Activated CD8-positive, alpha-beta memory T cell treated with anti-CD3 and anti-CD28 coated beads, Interleukin-2, amount 10 ng/mL, durations not matched to agents 7 days and 5 days (primary cell): ENCODE measurements at regions not wholly inside any gene's neighbourhood (a gene's known extent, or its start where the extent isn't known, plus 50 kb on each side); places are given as distances from the start of the nearest gene placed in this dataset.
"Not testable (repeated sequence)": the region's sequence is repeated elsewhere in the genome, so short reads cannot be mapped to it uniquely, and the experiment has no call there.

Source experiments
- ATAC-seq: fragments of 150-1000 bp; cut with Tn5 transposase; one replicate; pipeline ENCODE4 v1.10.0; 2021; ENCODE audit warnings: moderate library complexity
- CTCF ChIA-PET: fragments of 350-600 bp; sonication (Branson Sonifier 250); formaldehyde crosslinking; loops from one replicate; lab custom pipeline; 2021; ENCODE audit warnings: antibody characterized with exemption; lab: Charles Lee
- DNase-seq: peaks from one replicate; pipeline ENCODE4 v3.0.0-alpha.2; 2020
- H3K27ac Mint-ChIP-seq: one replicate; pipeline ENCODE4 v1.8.0; 2021; ENCODE audit warnings: mild to moderate bottlenecking, mixed read lengths
- H3K27me3 Mint-ChIP-seq: one replicate; pipeline ENCODE4 v1.8.0; 2021; ENCODE audit warnings: mixed read lengths
- H3K36me3 Mint-ChIP-seq: one replicate; pipeline ENCODE4 v1.8.0; 2021; ENCODE audit warnings: mild to moderate bottlenecking, mixed read lengths
- H3K4me1 Mint-ChIP-seq: one replicate; pipeline ENCODE4 v1.8.0; 2021; ENCODE audit warnings: mixed read lengths
- H3K4me3 Mint-ChIP-seq: one replicate; pipeline ENCODE4 v1.8.0; 2021; ENCODE audit warnings: mild to moderate bottlenecking, moderate library complexity, mixed read lengths
- H3K9me3 Mint-ChIP-seq: one replicate; pipeline ENCODE4 v1.8.0; 2022; ENCODE audit warnings: low read depth, mixed read lengths

- CTCF ChIA-PET, result interaction anchor here (0.6 kb wide), 1 partner anchor 15 kb away, joined by 3 read pairs; no protein-coding TSS in a partner anchor
- ATAC-seq, result no peak
Observed at GRCh38 chr10:25745976-25746375, 188.1 kb upstream of the MYO3A start.

GRCh38 chr10:25747084-25747483 is 186.9 kb upstream of the MYO3A start:
- H3K27me3 Mint-ChIP-seq, result no peaks in the 10 kb centered on the region

More at GRCh38 chr10:25745976-25746375, 188.1 kb upstream of the MYO3A start:
- no peaks in the 10 kb centered on the region for H3K27me3 Mint-ChIP-seq
- H3K9me3 Mint-ChIP-seq, result no peaks in the 10 kb centered on the region
- no peak for DNase-seq
- no peak overlapping the region for H3K4me3 Mint-ChIP-seq
- no peak overlapping the region for H3K27ac Mint-ChIP-seq
- no peaks in the 10 kb centered on the region for H3K4me1 Mint-ChIP-seq
- H3K36me3 Mint-ChIP-seq, result no peaks in the 10 kb centered on the region

GRCh38 chr10:25748509-25748908 is 185.5 kb upstream of the MYO3A start:
- CTCF ChIA-PET, result no interaction called here
- Mint-ChIP-seq H3K4me1 (no peaks in the 10 kb centered on the region), H3K27me3 (no peaks in the 10 kb centered on the region), H3K9me3 (no peaks in the 10 kb centered on the region), H3K36me3 (no peaks in the 10 kb centered on the region), H3K4me3 (no peak overlapping the region), H3K27ac (no peak overlapping the region)
- no peak for ATAC-seq
- DNase-seq, result no peak

More at GRCh38 chr10:25747084-25747483, 186.9 kb upstream of the MYO3A start:
- Mint-ChIP-seq H3K4me3 (no peak overlapping the region), H3K36me3 (no peaks in the 10 kb centered on the region), H3K27ac (no peak overlapping the region), H3K9me3 (no peaks in the 10 kb centered on the region), H3K4me1 (no peaks in the 10 kb centered on the region)
- ATAC-seq (no peak), DNase-seq (no peak)
- CTCF ChIA-PET, result no interaction called here

- Mint-ChIP-seq H3K9me3 (peaks cover 2% of the 10 kb centered on the region), H3K36me3 (no peaks in the 10 kb centered on the region), H3K4me3 (no peak overlapping the region), H3K27ac (no peak overlapping the region), H3K27me3 (no peaks in the 10 kb centered on the region), H3K4me1 (no peaks in the 10 kb centered on the region)
- ATAC-seq (no peak), DNase-seq (no peak)
- CTCF ChIA-PET, result no interaction called here
Observed at GRCh38 chr10:25753776-25754175, 180.3 kb upstream of the MYO3A start.

- DNase-seq, H3K4me1 Mint-ChIP-seq, H3K9me3 Mint-ChIP-seq, H3K27me3 Mint-ChIP-seq, H3K4me3 Mint-ChIP-seq, CTCF ChIA-PET, ATAC-seq, H3K27ac Mint-ChIP-seq, H3K36me3 Mint-ChIP-seq: not testable (repeated sequence)
Observed at GRCh38 chr10:25755874-25756273, 178.2 kb upstream of the MYO3A start.

GRCh38 chr10:25756784-25757183 is 177.2 kb upstream of the MYO3A start:
- no peaks in the 10 kb centered on the region for H3K27me3 Mint-ChIP-seq
- CTCF ChIA-PET, result no interaction called here
- no peak for ATAC-seq
- peaks cover 2% of the 10 kb centered on the region for H3K9me3 Mint-ChIP-seq
- no peaks in the 10 kb centered on the region for H3K36me3 Mint-ChIP-seq
- no peak overlapping the region for H3K4me3 Mint-ChIP-seq
- no peak overlapping the region for H3K27ac Mint-ChIP-seq
- H3K4me1 Mint-ChIP-seq, result no peaks in the 10 kb centered on the region
- no peak for DNase-seq

- no peak for ATAC-seq
- Mint-ChIP-seq H3K27ac (no peak overlapping the region), H3K4me3 (no peak overlapping the region), H3K36me3 (no peaks in the 10 kb centered on the region), H3K9me3 (peaks cover 2% of the 10 kb centered on the region), H3K4me1 (no peaks in the 10 kb centered on the region), H3K27me3 (no peaks in the 10 kb centered on the region)
- CTCF ChIA-PET, result no interaction called here
- DNase-seq, result no peak
Observed at GRCh38 chr10:25758041-25758457, 176.0 kb upstream of the MYO3A start.

- no peak overlapping the region for H3K4me3 Mint-ChIP-seq
- no peak overlapping the region for H3K27ac Mint-ChIP-seq
- H3K4me1 Mint-ChIP-seq, result no peaks in the 10 kb centered on the region
- no peak for DNase-seq
- no peaks in the 10 kb centered on the region for H3K27me3 Mint-ChIP-seq
- ATAC-seq, result no peak
- no peaks in the 10 kb centered on the region for H3K36me3 Mint-ChIP-seq
- H3K9me3 Mint-ChIP-seq, result peaks cover 2% of the 10 kb centered on the region
- CTCF ChIA-PET, result no interaction called here
Observed at GRCh38 chr10:25758511-25758910, 175.5 kb upstream of the MYO3A start.

GRCh38 chr10:25761937-25762336 is 172.1 kb upstream of the MYO3A start:
- no peak overlapping the region for H3K27ac Mint-ChIP-seq
- DNase-seq (no peak), ATAC-seq (no peak)
- no peaks in the 10 kb centered on the region for H3K4me1 Mint-ChIP-seq
- H3K27me3 Mint-ChIP-seq, result peaks cover 5% of the 10 kb centered on the region
- CTCF ChIA-PET, result no interaction called here
- H3K4me3 Mint-ChIP-seq, result no peak overlapping the region
- H3K36me3 Mint-ChIP-seq, result no peaks in the 10 kb centered on the region
- no peaks in the 10 kb centered on the region for H3K9me3 Mint-ChIP-seq

- Mint-ChIP-seq H3K4me3 (no peak overlapping the region), H3K9me3 (no peaks in the 10 kb centered on the region), H3K27ac (no peak overlapping the region), H3K4me1 (no peaks in the 10 kb centered on the region), H3K36me3 (no peaks in the 10 kb centered on the region), H3K27me3 (peaks cover 7% of the 10 kb centered on the region)
- DNase-seq (no peak), ATAC-seq (no peak)
- CTCF ChIA-PET, result no interaction called here
Observed at GRCh38 chr10:25766213-25766612, 167.8 kb upstream of the MYO3A start.

GRCh38 chr10:25766687-25767221 is 167.3 kb upstream of the MYO3A start:
- Mint-ChIP-seq H3K9me3 (no peaks in the 10 kb centered on the region), H3K36me3 (no peaks in the 10 kb centered on the region), H3K27me3 (peaks cover 7% of the 10 kb centered on the region), H3K4me1 (no peaks in the 10 kb centered on the region), H3K4me3 (no peak overlapping the region), H3K27ac (no peak overlapping the region)
- CTCF ChIA-PET, result no interaction called here
- no peak for ATAC-seq
- DNase-seq, result no peak

GRCh38 chr10:25768167-25768566 is 165.9 kb upstream of the MYO3A start:
- no peaks in the 10 kb centered on the region for H3K4me1 Mint-ChIP-seq
- no peak overlapping the region for H3K27ac Mint-ChIP-seq
- no peak overlapping the region for H3K4me3 Mint-ChIP-seq

GRCh38 chr10:25778646-25779045 is 155.4 kb upstream of the MYO3A start:
- CTCF ChIA-PET, result no interaction called here
- Mint-ChIP-seq H3K27me3 (no peaks in the 10 kb centered on the region), H3K36me3 (no peaks in the 10 kb centered on the region), H3K4me3 (no peak overlapping the region), H3K4me1 (no peaks in the 10 kb centered on the region), H3K27ac (no peak overlapping the region), H3K9me3 (no peaks in the 10 kb centered on the region)
- no peak for ATAC-seq
- no peak for DNase-seq

More at GRCh38 chr10:25768167-25768566, 165.9 kb upstream of the MYO3A start:
- ATAC-seq (no peak), DNase-seq (no peak)
- no peaks in the 10 kb centered on the region for H3K36me3 Mint-ChIP-seq
- no peaks in the 10 kb centered on the region for H3K9me3 Mint-ChIP-seq
- CTCF ChIA-PET, result no interaction called here
- peaks cover 7% of the 10 kb centered on the region for H3K27me3 Mint-ChIP-seq

GRCh38 chr10:25786161-25786560 is 147.9 kb upstream of the MYO3A start:
- no peak overlapping the region for H3K27ac Mint-ChIP-seq
- H3K27me3 Mint-ChIP-seq, result no peaks in the 10 kb centered on the region
- ATAC-seq, result no peak
- DNase-seq, result no peak
- no peak overlapping the region for H3K4me3 Mint-ChIP-seq
- H3K9me3 Mint-ChIP-seq, result no peaks in the 10 kb centered on the region
- CTCF ChIA-PET, result no interaction called here
- H3K36me3 Mint-ChIP-seq, result no peaks in the 10 kb centered on the region
- no peaks in the 10 kb centered on the region for H3K4me1 Mint-ChIP-seq

- no peak for ATAC-seq
- CTCF ChIA-PET, result no interaction called here
- H3K4me3 Mint-ChIP-seq, result no peak overlapping the region
Observed at GRCh38 chr10:25786899-25787298, 147.1 kb upstream of the MYO3A start.

More at GRCh38 chr10:25786899-25787298, 147.1 kb upstream of the MYO3A start:
- Mint-ChIP-seq H3K36me3 (no peaks in the 10 kb centered on the region), H3K9me3 (no peaks in the 10 kb centered on the region), H3K27ac (no peak overlapping the region), H3K27me3 (no peaks in the 10 kb centered on the region), H3K4me1 (no peaks in the 10 kb centered on the region)
- no peak for DNase-seq
